KMS-11 (cell line): ENCODE measurements at regions not wholly inside any gene's neighbourhood (a gene's known extent, or its start where the extent isn't known, plus 50 kb on each side); places are given as distances from the start of the nearest gene placed in this dataset.

Source experiments
- H2AFZ ChIP-seq: fragments of 200-600 bp; sonication (generic); 2 replicates; pipeline ENCODE4 v1.6.1; 2016; ENCODE audit warnings: antibody characterized with exemption, mixed run types, low read depth
- H3K27ac ChIP-seq: fragments of 200-600 bp; sonication (generic); 2 replicates; pipeline ENCODE4 v1.6.1; 2016; ENCODE audit warnings: mild to moderate bottlenecking, mixed run types
- H3K27me3 ChIP-seq: fragments of 200-600 bp; sonication (generic); 2 replicates; pipeline ENCODE4 v1.6.1; 2017; ENCODE audit warnings: mild to moderate bottlenecking, low read depth, mixed run types, moderate library complexity; ENCODE audit not compliant: insufficient read depth
- H3K36me3 ChIP-seq: fragments of 200-600 bp; sonication (generic); 2 replicates; pipeline ENCODE4 v1.6.1; 2017; ENCODE audit warnings: mild to moderate bottlenecking, mixed run types; ENCODE audit not compliant: insufficient read depth
- H3K4me1 ChIP-seq: fragments of 200-600 bp; sonication (generic); 2 replicates; pipeline ENCODE4 v1.6.1; 2016; ENCODE audit warnings: mild to moderate bottlenecking, low read depth, mixed run types; ENCODE audit not compliant: poor library complexity, severe bottlenecking
- H3K4me2 ChIP-seq: fragments of 200-600 bp; sonication (generic); 2 replicates; pipeline ENCODE4 v1.7.0; 2016; ENCODE audit warnings: mild to moderate bottlenecking, mixed run types
- H3K4me3 ChIP-seq: fragments of 200-600 bp; sonication (generic); IDR thresholded peaks from 2 replicates; pipeline ENCODE4 v1.6.1; 2017; ENCODE audit warnings: low read depth, low read length, mixed read lengths; ENCODE audit not compliant: insufficient read depth
- H3K79me2 ChIP-seq: fragments of 200-600 bp; sonication (generic); 2 replicates; pipeline ENCODE4 v1.6.1; 2016; ENCODE audit warnings: low read depth, mixed run types; ENCODE audit not compliant: insufficient read depth
- H3K9ac ChIP-seq: fragments of 200-600 bp; sonication (generic); 2 replicates; pipeline ENCODE4 v1.6.1; 2016; ENCODE audit warnings: mild to moderate bottlenecking, mixed run types
- H4K20me1 ChIP-seq: fragments of 200-600 bp; sonication (generic); 2 replicates; pipeline ENCODE4 v1.6.1; 2016; ENCODE audit warnings: mild to moderate bottlenecking, mixed run types; ENCODE audit not compliant: insufficient read depth
- CTCF ChIP-seq: fragments of 200-600 bp; sonication (generic); conservative IDR thresholded peaks from 2 replicates; pipeline ENCODE4 v1.6.1; 2017; ENCODE audit warnings: low read depth, mild to moderate bottlenecking, antibody characterized with exemption, low read length, moderate library complexity, mixed read lengths

- H3K79me2 ChIP-seq: no peaks in the 10 kb centered on the region
- H3K27ac ChIP-seq: no peak overlapping the region
- no peak for TF ChIP-seq CTCF
- H3K4me1 ChIP-seq: no peaks in the 10 kb centered on the region
- H3K4me3 ChIP-seq: no peak overlapping the region
- H3K36me3 ChIP-seq: no peaks in the 10 kb centered on the region
- H3K27me3 ChIP-seq: no peaks in the 10 kb centered on the region
- no peak overlapping the region for H2AFZ ChIP-seq
- H4K20me1 ChIP-seq: no peaks in the 10 kb centered on the region
- H3K9ac ChIP-seq: no peak overlapping the region
- no peak overlapping the region for H3K4me2 ChIP-seq
These were observed 300.4 kb downstream of the SLITRK6 start for GRCh38 chr13:85498774-85499173.

GRCh38 chr13:85497652-85498051, 301.6 kb downstream of the SLITRK6 start:
- Histone ChIP-seq H3K27me3 (no peaks in the 10 kb centered on the region), H3K4me3 (no peak overlapping the region), H3K27ac (no peak overlapping the region), H3K36me3 (no peaks in the 10 kb centered on the region), H3K4me1 (no peaks in the 10 kb centered on the region), H3K9ac (no peak overlapping the region), H2AFZ (no peak overlapping the region), H3K79me2 (no peaks in the 10 kb centered on the region), H4K20me1 (no peaks in the 10 kb centered on the region), H3K4me2 (no peak overlapping the region)
- no peak for TF ChIP-seq CTCF

GRCh38 chr13:85492283-85492682, 306.9 kb downstream of the SLITRK6 start:
- Histone ChIP-seq H2AFZ (no peak overlapping the region), H3K4me3 (no peak overlapping the region), H3K27me3 (no peaks in the 10 kb centered on the region), H3K79me2 (no peaks in the 10 kb centered on the region), H3K36me3 (no peaks in the 10 kb centered on the region), H3K27ac (no peak overlapping the region), H3K4me1 (no peaks in the 10 kb centered on the region), H3K4me2 (no peak overlapping the region), H4K20me1 (no peaks in the 10 kb centered on the region), H3K9ac (no peak overlapping the region)
- no peak for TF ChIP-seq CTCF

GRCh38 chr13:85486663-85487062, 312.6 kb downstream of the SLITRK6 start:
- no peak for TF ChIP-seq CTCF
- no peak overlapping the region for H3K4me3 ChIP-seq
- no peaks in the 10 kb centered on the region for H3K27me3 ChIP-seq
- H4K20me1 ChIP-seq: no peaks in the 10 kb centered on the region
- H3K79me2 ChIP-seq: no peaks in the 10 kb centered on the region
- no peak overlapping the region for H2AFZ ChIP-seq
- no peak overlapping the region for H3K27ac ChIP-seq
- no peaks in the 10 kb centered on the region for H3K4me1 ChIP-seq
- no peaks in the 10 kb centered on the region for H3K36me3 ChIP-seq
- H3K9ac ChIP-seq: no peak overlapping the region
- H3K4me2 ChIP-seq: no peak overlapping the region

GRCh38 chr13:85473144-85473543, 326.1 kb downstream of the SLITRK6 start:
- no peak overlapping the region for H2AFZ ChIP-seq
- no peak for TF ChIP-seq CTCF
- no peak overlapping the region for H3K4me3 ChIP-seq
- no peak overlapping the region for H3K27ac ChIP-seq
- no peak overlapping the region for H3K4me2 ChIP-seq
- no peaks in the 10 kb centered on the region for H3K79me2 ChIP-seq
- no peaks in the 10 kb centered on the region for H3K27me3 ChIP-seq
- no peak overlapping the region for H3K9ac ChIP-seq
- H3K4me1 ChIP-seq: no peaks in the 10 kb centered on the region
- H4K20me1 ChIP-seq: no peaks in the 10 kb centered on the region
- no peaks in the 10 kb centered on the region for H3K36me3 ChIP-seq
